OCI-LY3 (cell line): ENCODE measurements at regions not wholly inside any gene's neighbourhood (a gene's known extent, or its start where the extent isn't known, plus 50 kb on each side); places are given as distances from the start of the nearest gene placed in this dataset.

Experiments
- EZH2phosphoT487 ChIP-seq: fragments of 200-600 bp; shearing (Covaris generic); IDR thresholded peaks from 2 replicates; pipeline ENCODE4 v1.6.1; 2018; ENCODE audit warnings: antibody characterized with exemption, mixed run types, low read depth
- TF ChIP-seq, protein P1 (sequence below): fragments of 200-600, 300-600 bp; sonication (generic); IDR thresholded peaks from 2 replicates; pipeline ENCODE4 v1.5.1; 2014; ENCODE audit warnings: antibody characterized with exemption, low read length, low read depth

DNA sequence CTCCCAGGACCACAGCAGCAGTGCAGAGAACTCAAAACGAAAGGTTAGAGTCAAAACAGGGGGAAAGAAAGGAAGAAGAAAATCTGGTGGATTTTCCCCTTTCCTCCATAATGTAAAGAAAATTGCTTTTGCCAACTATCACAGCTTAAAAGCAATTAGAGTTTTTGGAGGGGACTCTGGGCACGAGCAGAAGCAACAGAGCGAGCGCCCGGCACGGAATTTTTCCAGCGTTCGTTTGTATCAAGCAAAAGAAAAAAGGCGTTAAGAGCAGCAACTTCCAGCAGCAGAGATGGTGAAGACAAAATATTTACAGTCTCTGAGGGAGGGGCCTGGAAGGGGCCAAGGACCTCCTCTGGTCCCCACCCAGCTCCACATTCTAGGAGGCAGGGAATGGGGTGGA is 174.9 kb upstream of the LINGO1 start:
- TF ChIP-seq, protein P1, sequence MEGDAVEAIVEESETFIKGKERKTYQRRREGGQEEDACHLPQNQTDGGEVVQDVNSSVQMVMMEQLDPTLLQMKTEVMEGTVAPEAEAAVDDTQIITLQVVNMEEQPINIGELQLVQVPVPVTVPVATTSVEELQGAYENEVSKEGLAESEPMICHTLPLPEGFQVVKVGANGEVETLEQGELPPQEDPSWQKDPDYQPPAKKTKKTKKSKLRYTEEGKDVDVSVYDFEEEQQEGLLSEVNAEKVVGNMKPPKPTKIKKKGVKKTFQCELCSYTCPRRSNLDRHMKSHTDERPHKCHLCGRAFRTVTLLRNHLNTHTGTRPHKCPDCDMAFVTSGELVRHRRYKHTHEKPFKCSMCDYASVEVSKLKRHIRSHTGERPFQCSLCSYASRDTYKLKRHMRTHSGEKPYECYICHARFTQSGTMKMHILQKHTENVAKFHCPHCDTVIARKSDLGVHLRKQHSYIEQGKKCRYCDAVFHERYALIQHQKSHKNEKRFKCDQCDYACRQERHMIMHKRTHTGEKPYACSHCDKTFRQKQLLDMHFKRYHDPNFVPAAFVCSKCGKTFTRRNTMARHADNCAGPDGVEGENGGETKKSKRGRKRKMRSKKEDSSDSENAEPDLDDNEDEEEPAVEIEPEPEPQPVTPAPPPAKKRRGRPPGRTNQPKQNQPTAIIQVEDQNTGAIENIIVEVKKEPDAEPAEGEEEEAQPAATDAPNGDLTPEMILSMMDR: no peak
- TF ChIP-seq EZH2phosphoT487: no peak
